WERI-Rb-1 (cell line): ENCODE measurements at regions not wholly inside any gene's neighbourhood (a gene's known extent, or its start where the extent isn't known, plus 50 kb on each side); places are given as distances from the start of the nearest gene placed in this dataset.

Experiments used
- DNase-seq: peaks from one replicate; pipeline ENCODE4 v3.0.0-alpha.2; 2020
- H3K27ac ChIP-seq: fragments of 250-450 bp; sonication (Bioruptor Pico); 2 replicates; pipeline ENCODE4 v1.5.1; 2020; ENCODE audit warnings: mild to moderate bottlenecking, moderate library complexity
- H3K27me3 ChIP-seq: fragments of 250-450 bp; sonication (Bioruptor Pico); 2 replicates; pipeline ENCODE4 v1.5.1; 2021; ENCODE audit warnings: mild to moderate bottlenecking, low read depth, moderate library complexity; ENCODE audit not compliant: insufficient read depth, severe bottlenecking
- H3K36me3 ChIP-seq: fragments of 250-450 bp; sonication (Bioruptor Pico); 2 replicates; pipeline ENCODE4 v1.5.1; 2020; ENCODE audit warnings: mild to moderate bottlenecking, moderate library complexity
- H3K4me3 ChIP-seq: 2 replicates; pipeline ENCODE4 v1.5.1; 2011; ENCODE audit warnings: low read depth, mild to moderate bottlenecking, control low read depth, low read length
- H3K9me3 ChIP-seq: fragments of 250-450 bp; sonication (Bioruptor Pico); 2 replicates; pipeline ENCODE4 v1.5.1; 2021; ENCODE audit warnings: mild to moderate bottlenecking, moderate library complexity; ENCODE audit not compliant: severe bottlenecking
- TF ChIP-seq, protein P1 (sequence below): IDR thresholded peaks from 2 replicates; pipeline ENCODE4 v1.5.1; 2011; ENCODE audit warnings: low read depth, mild to moderate bottlenecking, control low read depth, inconsistent platforms, low read length

DNA sequence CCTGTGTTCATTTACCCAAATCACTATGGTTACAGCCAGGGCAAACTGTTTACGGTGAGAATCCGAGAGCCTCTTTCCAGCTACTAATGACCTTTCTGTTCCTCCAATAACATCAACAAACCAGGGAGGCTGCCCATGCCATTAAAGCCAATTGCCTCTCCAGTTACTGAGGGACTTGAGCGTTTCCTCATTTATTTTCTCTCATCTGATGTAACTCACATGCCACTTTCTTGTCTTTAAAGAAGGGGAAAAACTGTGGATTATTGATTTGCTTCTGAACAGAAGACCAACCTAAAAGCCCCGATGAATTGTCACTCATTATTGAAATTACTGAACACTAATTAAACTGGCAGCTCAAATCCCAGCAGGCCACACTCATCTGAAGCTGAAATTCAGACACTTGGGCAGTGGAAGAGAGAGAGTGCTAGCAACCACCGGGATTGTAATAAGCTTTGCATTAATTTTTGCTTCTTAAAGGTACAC is 595.8 kb upstream of the MKI67 start:
- H3K36me3 ChIP-seq = no peaks in the 10 kb centered on the region
- DNase-seq = no peak
- TF ChIP-seq, protein P1, sequence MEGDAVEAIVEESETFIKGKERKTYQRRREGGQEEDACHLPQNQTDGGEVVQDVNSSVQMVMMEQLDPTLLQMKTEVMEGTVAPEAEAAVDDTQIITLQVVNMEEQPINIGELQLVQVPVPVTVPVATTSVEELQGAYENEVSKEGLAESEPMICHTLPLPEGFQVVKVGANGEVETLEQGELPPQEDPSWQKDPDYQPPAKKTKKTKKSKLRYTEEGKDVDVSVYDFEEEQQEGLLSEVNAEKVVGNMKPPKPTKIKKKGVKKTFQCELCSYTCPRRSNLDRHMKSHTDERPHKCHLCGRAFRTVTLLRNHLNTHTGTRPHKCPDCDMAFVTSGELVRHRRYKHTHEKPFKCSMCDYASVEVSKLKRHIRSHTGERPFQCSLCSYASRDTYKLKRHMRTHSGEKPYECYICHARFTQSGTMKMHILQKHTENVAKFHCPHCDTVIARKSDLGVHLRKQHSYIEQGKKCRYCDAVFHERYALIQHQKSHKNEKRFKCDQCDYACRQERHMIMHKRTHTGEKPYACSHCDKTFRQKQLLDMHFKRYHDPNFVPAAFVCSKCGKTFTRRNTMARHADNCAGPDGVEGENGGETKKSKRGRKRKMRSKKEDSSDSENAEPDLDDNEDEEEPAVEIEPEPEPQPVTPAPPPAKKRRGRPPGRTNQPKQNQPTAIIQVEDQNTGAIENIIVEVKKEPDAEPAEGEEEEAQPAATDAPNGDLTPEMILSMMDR = no peak
- H3K9me3 ChIP-seq = no peaks in the 10 kb centered on the region
- H3K27ac ChIP-seq = no peak overlapping the region
- H3K27me3 ChIP-seq = no peaks in the 10 kb centered on the region
- no peak overlapping the region for H3K4me3 ChIP-seq

DNA sequence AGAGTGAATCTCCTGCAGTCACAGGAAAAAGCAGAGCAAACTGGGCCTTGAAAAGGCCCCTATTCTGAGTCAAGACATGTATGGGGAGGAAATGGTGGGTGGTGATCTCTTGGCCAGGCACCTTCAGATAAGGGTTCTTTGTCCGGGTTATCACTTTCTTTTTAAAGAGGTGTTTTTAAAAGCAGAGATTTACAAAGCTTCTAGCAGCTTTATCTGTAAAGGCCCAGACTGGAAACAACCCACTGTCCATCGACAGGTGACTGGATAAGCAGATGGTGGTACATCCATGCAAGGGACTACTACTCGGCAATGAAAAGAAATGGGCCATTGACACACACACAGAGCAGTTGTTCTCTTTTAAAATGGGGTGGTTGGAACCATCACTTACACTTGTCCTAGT is 596.7 kb upstream of the MKI67 start:
- Histone ChIP-seq H3K27me3 (no peaks in the 10 kb centered on the region), H3K4me3 (no peak overlapping the region), H3K36me3 (no peaks in the 10 kb centered on the region), H3K9me3 (no peaks in the 10 kb centered on the region), H3K27ac (no peak overlapping the region)
- TF ChIP-seq, protein P1 = no peak
- DNase-seq = no peak

- no peaks in the 10 kb centered on the region for H3K9me3 ChIP-seq
- no peak overlapping the region for H3K4me3 ChIP-seq
- H3K27me3 ChIP-seq = no peaks in the 10 kb centered on the region
- no peak overlapping the region for H3K27ac ChIP-seq
- DNase-seq = no peak
- H3K36me3 ChIP-seq = no peaks in the 10 kb centered on the region
- TF ChIP-seq, protein P1 = 0 out of 2 replicates have a peak, but pooled peaks have one; percentile 2
Observed at GRCh38 chr10:128723631-128724205, 597.5 kb upstream of the MKI67 start.

DNA sequence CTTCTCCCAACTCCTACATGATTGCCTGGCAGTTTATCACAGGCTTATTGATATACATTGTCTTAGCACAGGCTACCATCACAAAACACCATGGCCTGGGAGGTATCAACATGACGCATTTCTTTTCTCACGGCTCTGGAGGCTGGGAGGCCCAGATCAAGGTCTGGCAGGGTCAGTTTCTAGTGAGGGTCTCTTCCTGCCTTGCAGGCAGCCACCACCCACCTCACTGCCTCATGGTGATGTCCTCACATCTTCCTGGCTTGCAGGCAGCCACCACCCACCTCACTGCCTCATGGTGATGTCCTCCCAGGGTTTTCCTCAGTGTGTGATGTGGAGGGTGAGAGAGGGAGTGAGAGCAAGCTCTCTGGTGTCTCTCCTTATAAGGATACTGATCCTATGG is 599.3 kb upstream of the MKI67 start:
- no peak for DNase-seq
- Histone ChIP-seq H3K27me3 (no peaks in the 10 kb centered on the region), H3K27ac (no peak overlapping the region), H3K36me3 (no peaks in the 10 kb centered on the region), H3K9me3 (no peaks in the 10 kb centered on the region), H3K4me3 (no peak overlapping the region)
- TF ChIP-seq, protein P1 = no peak

GRCh38 chr10:128727114-128727513 is 600.9 kb upstream of the MKI67 start:
- Histone ChIP-seq H3K4me3 (no peak overlapping the region), H3K27ac (no peak overlapping the region), H3K36me3 (no peaks in the 10 kb centered on the region), H3K9me3 (no peaks in the 10 kb centered on the region), H3K27me3 (no peaks in the 10 kb centered on the region)
- TF ChIP-seq, protein P1 = no peak
- no peak for DNase-seq

DNA sequence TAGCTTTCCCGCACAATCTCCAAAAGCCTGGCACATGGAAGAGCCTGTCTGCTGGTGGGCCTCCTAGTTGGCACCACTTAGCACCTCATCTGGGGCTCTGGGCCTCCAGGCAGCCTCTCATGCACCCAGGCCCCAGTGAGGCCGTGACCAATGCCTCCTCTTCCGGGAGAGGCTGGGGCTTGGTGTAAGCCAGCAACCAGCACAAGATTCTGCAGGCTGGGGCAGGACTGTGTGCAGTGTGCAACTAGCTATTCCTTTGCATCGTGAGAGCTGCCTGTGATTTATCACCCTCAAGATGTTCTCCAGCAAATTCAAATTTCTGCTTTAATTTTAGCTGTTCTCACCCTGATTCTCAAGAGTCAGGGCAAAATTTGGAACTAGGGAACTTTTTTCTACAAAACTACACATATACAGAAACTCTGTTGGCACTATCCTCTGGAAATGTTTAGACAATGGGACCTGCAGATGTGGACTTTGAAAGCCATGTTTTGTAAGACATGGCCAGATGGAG is 603.7 kb upstream of the MKI67 start:
- Histone ChIP-seq H3K4me3 (no peak overlapping the region), H3K36me3 (no peaks in the 10 kb centered on the region), H3K9me3 (no peaks in the 10 kb centered on the region), H3K27me3 (no peaks in the 10 kb centered on the region), H3K27ac (no peak overlapping the region)
- TF ChIP-seq, protein P1 = no peak
- DNase-seq = no peak
